ENCODE measurements at regions not wholly inside any gene's neighbourhood (a gene's known extent, or its start where the extent isn't known, plus 50 kb on each side); places are given as distances from the start of the nearest gene placed in this dataset.

- no peak for DNase-seq (ENCODE audit: insufficient read length, low spot score)
- TF ChIP-seq, protein P1, sequence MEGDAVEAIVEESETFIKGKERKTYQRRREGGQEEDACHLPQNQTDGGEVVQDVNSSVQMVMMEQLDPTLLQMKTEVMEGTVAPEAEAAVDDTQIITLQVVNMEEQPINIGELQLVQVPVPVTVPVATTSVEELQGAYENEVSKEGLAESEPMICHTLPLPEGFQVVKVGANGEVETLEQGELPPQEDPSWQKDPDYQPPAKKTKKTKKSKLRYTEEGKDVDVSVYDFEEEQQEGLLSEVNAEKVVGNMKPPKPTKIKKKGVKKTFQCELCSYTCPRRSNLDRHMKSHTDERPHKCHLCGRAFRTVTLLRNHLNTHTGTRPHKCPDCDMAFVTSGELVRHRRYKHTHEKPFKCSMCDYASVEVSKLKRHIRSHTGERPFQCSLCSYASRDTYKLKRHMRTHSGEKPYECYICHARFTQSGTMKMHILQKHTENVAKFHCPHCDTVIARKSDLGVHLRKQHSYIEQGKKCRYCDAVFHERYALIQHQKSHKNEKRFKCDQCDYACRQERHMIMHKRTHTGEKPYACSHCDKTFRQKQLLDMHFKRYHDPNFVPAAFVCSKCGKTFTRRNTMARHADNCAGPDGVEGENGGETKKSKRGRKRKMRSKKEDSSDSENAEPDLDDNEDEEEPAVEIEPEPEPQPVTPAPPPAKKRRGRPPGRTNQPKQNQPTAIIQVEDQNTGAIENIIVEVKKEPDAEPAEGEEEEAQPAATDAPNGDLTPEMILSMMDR (IDR thresholded peaks at IDR 0.05; ENCODE audit: insufficient read depth, missing control alignments): no peak
- no peak for FAIRE-seq
Measured at GRCh38 chr4:138668309-138668708, 347.3 kb upstream of the NOCT start.

GRCh38 chr4:138666366-138666765 is 349.2 kb upstream of the NOCT start:
- TF ChIP-seq, protein P1 (IDR thresholded peaks at IDR 0.05; ENCODE audit: insufficient read depth, missing control alignments): no peak
- DNase-seq (ENCODE audit: insufficient read length, low spot score) (no peak), FAIRE-seq (no peak)

DNA sequence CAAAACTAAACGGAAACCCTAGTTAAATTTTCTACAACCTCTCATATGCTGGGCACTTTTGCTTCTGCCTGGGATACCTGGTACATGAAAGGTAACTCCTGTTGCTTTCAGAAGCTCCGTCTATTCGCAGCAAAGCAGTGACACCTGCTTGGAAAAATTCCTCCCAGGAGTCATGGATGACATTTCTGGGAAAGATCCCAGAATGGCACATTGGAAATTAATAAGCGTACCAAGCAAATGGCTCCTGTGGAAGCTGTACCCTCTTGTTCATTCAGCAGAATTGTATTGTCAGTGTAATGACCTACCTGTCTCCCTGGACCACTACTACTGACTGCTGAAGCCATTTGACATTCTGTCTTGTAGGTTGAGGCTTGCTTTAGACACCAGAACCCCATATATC is 349.7 kb upstream of the NOCT start:
- TF ChIP-seq, protein P1 (IDR thresholded peaks at IDR 0.05; ENCODE audit: insufficient read depth, missing control alignments): no peak
- DNase-seq (ENCODE audit: insufficient read length, low spot score) (no peak), FAIRE-seq (no peak)

GRCh38 chr4:138663883-138664282 is 351.7 kb upstream of the NOCT start:
- TF ChIP-seq, protein P1 (IDR thresholded peaks at IDR 0.05; ENCODE audit: insufficient read depth, missing control alignments): no peak
- FAIRE-seq (no peak), DNase-seq (ENCODE audit: insufficient read length, low spot score) (no peak)

- DNase-seq (ENCODE audit: insufficient read length, low spot score) (no peak), FAIRE-seq (no peak)
- TF ChIP-seq, protein P1 (IDR thresholded peaks at IDR 0.05; ENCODE audit: insufficient read depth, missing control alignments): no peak
Measured at GRCh38 chr4:138659812-138660316, 355.7 kb upstream of the NOCT start.

GRCh38 chr4:138659037-138659811 is 356.4 kb upstream of the NOCT start:
- FAIRE-seq: no peak
- DNase-seq (ENCODE audit: insufficient read length, low spot score): no peak
- TF ChIP-seq, protein P1 (IDR thresholded peaks at IDR 0.05; ENCODE audit: insufficient read depth, missing control alignments): no peak

DNA sequence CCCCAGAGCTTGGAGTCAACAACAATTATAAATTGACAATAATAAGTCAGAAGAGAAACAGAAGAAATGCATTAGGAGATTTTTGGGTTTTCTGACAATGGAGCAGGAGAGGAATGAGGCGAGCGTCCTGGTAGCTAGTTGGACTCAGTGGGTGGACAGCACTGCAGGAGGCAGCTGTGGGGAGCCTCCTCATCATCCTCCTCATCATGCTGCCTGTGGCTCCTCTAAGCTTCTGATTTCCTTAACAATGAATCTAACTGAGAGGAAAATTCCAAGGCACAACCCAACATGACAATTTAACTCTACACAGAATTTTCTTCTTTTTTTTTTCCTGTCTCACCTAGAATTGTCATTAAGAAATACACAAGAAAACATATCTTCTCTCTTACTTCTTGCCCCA is 357.1 kb upstream of the NOCT start:
- TF ChIP-seq, protein P1 (IDR thresholded peaks at IDR 0.05; ENCODE audit: insufficient read depth, missing control alignments): no peak
- no peak for FAIRE-seq
- DNase-seq (ENCODE audit: insufficient read length, low spot score): no peak
